ENCODE measurements at regions not wholly inside any gene's neighbourhood (a gene's known extent, or its start where the extent isn't known, plus 50 kb on each side); places are given as distances from the start of the nearest gene placed in this dataset.

DNA sequence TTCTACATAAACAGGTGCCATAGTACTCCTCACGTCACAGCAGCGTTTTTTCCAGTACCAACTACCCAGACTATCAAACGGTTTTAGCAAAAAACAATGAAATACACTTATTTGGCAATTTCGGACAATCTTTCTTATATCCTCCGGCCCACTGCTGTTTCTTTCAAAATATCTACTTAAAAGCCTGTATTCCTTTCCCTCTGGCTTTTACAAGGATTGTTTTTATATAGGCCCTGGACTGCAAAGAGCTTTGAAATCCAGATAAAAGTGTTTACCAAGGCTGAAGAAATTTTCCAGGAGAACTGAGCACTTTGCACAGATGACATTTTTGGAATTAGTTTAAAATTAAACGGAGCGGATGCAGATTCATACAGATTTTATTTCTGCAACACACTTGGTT lies 255.9 kb upstream of the STARD13 start:
- H4K5ac ChIP-seq (ENCODE audit: insufficient read length, low read depth, low read length), result no peak overlapping the region
- H3K4me3 Mint-ChIP-seq, result peak overlapping the region; percentile 80 to 90
- no peak overlapping the region for H2BK12ac ChIP-seq (ENCODE audit: insufficient read length, low read depth, low read length)
- H3K9ac ChIP-seq (ENCODE audit: extremely low read depth, insufficient read length, low read length), result peak overlapping the region; percentile 96
- peak overlapping the region; percentile 99 to 100 (median 99) for H3K27ac Mint-ChIP-seq
- H3T11ph ChIP-seq (ENCODE audit: low read length), result no peak overlapping the region
- H3K27me3 ChIP-seq (ENCODE audit: insufficient read depth, low read length), result no peaks in the 10 kb centered on the region
- no peak overlapping the region for H4K8ac ChIP-seq (replicated peaks; ENCODE audit: insufficient read length, low read depth, low read length)
- H3K9me3 ChIP-seq (ENCODE audit: control insufficient read depth, low read depth, low read length), result no peaks in the 10 kb centered on the region
- TF ChIP-seq, protein P1, sequence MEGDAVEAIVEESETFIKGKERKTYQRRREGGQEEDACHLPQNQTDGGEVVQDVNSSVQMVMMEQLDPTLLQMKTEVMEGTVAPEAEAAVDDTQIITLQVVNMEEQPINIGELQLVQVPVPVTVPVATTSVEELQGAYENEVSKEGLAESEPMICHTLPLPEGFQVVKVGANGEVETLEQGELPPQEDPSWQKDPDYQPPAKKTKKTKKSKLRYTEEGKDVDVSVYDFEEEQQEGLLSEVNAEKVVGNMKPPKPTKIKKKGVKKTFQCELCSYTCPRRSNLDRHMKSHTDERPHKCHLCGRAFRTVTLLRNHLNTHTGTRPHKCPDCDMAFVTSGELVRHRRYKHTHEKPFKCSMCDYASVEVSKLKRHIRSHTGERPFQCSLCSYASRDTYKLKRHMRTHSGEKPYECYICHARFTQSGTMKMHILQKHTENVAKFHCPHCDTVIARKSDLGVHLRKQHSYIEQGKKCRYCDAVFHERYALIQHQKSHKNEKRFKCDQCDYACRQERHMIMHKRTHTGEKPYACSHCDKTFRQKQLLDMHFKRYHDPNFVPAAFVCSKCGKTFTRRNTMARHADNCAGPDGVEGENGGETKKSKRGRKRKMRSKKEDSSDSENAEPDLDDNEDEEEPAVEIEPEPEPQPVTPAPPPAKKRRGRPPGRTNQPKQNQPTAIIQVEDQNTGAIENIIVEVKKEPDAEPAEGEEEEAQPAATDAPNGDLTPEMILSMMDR (conservative IDR thresholded peaks at IDR 0.05), result no peak
- no peak overlapping the region for H2BK120ac ChIP-seq (ENCODE audit: low read depth, low read length, poor library complexity, severe bottlenecking)
- no peak overlapping the region for H2BK5ac ChIP-seq (ENCODE audit: insufficient read length, low read length)
- H3K14ac ChIP-seq (ENCODE audit: insufficient read depth, low read length), result no peak overlapping the region; the same call in 1 of the 2 replicates
- no peak overlapping the region for H2BK15ac ChIP-seq (ENCODE audit: low read depth, low read length)
- H2AK5ac ChIP-seq (ENCODE audit: insufficient read length, low read length), result no peak overlapping the region
- peaks cover 37 to 43% of the 10 kb centered on the region in 2 experiments for H3K4me1 Mint-ChIP-seq
- H3K4me1 ChIP-seq (ENCODE audit: insufficient read depth, low read length), result no peaks in the 10 kb centered on the region
- H2AFZ ChIP-seq (ENCODE audit: low read length), result no peak overlapping the region
- no peaks in the 10 kb centered on the region for H4K20me1 ChIP-seq (ENCODE audit: control insufficient read depth, insufficient read depth, insufficient read length)
- H2BK20ac ChIP-seq (ENCODE audit: low read depth, low read length, poor library complexity, severe bottlenecking), result no peak overlapping the region
- no peaks in the 10 kb centered on the region for H3K9me3 Mint-ChIP-seq
- H3K4me2 ChIP-seq (ENCODE audit: insufficient read depth, insufficient read length, low read length), result peak overlapping the region; percentile 70
- no peak overlapping the region for H3K23ac ChIP-seq (ENCODE audit: insufficient read length, low read depth, low read length)
- H3K23me2 ChIP-seq (ENCODE audit: insufficient read length, low read depth, low read length, poor library complexity, severe bottlenecking), result peaks cover 3% of the 10 kb centered on the region
- WGBS (ENCODE audit: extremely low coverage, insufficient read length, low lambda C conversion rate), result no CpG with 5 or more reads among the region's 7 CpGs
- H3K79me2 ChIP-seq (ENCODE audit: insufficient read depth, low read length), result no peaks in the 10 kb centered on the region
- no peaks in the 10 kb centered on the region for H3K27me3 Mint-ChIP-seq (ENCODE audit: low read depth)
- peak overlapping the region; percentile 98 for H3K27ac ChIP-seq (ENCODE audit: insufficient read length, low read depth, low read length)
- DNase-seq, result no peak
- H3K18ac ChIP-seq (ENCODE audit: insufficient read length, low read depth, low read length), result no peak overlapping the region
- no peak overlapping the region for H4K91ac ChIP-seq (ENCODE audit: insufficient read length, low read depth, low read length)
- H3K79me1 ChIP-seq (ENCODE audit: insufficient read depth, low read depth, low read length, poor library complexity, severe bottlenecking), result no peaks in the 10 kb centered on the region
- H3K56ac ChIP-seq (ENCODE audit: insufficient read length, low read depth, low read length), result no peak overlapping the region
- no peak overlapping the region; the same call in 1 of the 2 replicates for H3K4ac ChIP-seq (ENCODE audit: low read depth, low read length)
- H3K36me3 Mint-ChIP-seq (ENCODE audit: insufficient read depth in 1 of 3, low read depth in 3 of 3), result no peaks in the 10 kb centered on the region
